ENCODE measurements at regions not wholly inside any gene's neighbourhood (a gene's known extent, or its start where the extent isn't known, plus 50 kb on each side); places are given as distances from the start of the nearest gene placed in this dataset.

DNA sequence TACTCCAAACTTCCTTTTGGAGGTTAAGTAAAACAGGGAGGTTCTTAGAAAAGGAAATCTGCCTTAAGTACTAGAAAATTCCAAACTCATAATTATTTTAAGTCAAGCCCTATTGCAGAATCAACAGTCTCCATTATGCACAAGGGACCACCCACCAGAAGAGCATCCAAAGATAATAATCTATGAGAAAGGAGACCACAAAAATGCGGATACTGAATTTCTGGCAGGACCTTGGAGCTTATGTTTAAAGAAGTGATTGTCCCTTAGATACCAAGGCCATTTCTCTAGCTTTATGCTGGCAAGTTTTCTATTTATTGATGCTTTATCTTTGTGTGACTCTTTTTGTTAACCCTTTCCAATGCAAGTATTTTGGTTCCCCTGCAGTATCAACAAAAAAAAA, 404.0 kb upstream of the MMADHC start:
- Mint-ChIP-seq H3K4me3 (no peak overlapping the region), H3K36me3 (ENCODE audit: low read depth) (no peaks in the 10 kb centered on the region), H3K27ac (no peak overlapping the region), H3K27me3 (no peaks in the 10 kb centered on the region), H3K9me3 (no peaks in the 10 kb centered on the region), H3K4me1 (ENCODE audit: low read depth) (no peaks in the 10 kb centered on the region)
- H3K27ac ChIP-seq (ENCODE audit: low read depth in 1 of 2, low read length in 2 of 2): no peak overlapping the region
- H3K4me3 ChIP-seq (ENCODE audit: low read length): no peak overlapping the region
- POLR2A ChIA-PET: interaction anchor here (0.6 kb wide), 1 partner anchor 55 kb away, joined by 3 read pairs; no protein-coding TSS in a partner anchor
- DNase-seq (no peak), ATAC-seq (ENCODE audit: poor library complexity) (no peak)
- H3K36me3 ChIP-seq (ENCODE audit: insufficient read depth, low read length): no peaks in the 10 kb centered on the region
- no peaks in the 10 kb centered on the region for H3K27me3 ChIP-seq (ENCODE audit: control insufficient read depth in 1 of 2, insufficient read depth in 2 of 2, low read length in 2 of 2)
- TF ChIP-seq, protein P1, sequence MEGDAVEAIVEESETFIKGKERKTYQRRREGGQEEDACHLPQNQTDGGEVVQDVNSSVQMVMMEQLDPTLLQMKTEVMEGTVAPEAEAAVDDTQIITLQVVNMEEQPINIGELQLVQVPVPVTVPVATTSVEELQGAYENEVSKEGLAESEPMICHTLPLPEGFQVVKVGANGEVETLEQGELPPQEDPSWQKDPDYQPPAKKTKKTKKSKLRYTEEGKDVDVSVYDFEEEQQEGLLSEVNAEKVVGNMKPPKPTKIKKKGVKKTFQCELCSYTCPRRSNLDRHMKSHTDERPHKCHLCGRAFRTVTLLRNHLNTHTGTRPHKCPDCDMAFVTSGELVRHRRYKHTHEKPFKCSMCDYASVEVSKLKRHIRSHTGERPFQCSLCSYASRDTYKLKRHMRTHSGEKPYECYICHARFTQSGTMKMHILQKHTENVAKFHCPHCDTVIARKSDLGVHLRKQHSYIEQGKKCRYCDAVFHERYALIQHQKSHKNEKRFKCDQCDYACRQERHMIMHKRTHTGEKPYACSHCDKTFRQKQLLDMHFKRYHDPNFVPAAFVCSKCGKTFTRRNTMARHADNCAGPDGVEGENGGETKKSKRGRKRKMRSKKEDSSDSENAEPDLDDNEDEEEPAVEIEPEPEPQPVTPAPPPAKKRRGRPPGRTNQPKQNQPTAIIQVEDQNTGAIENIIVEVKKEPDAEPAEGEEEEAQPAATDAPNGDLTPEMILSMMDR (IDR thresholded peaks at IDR 0.05): no peak
- CTCF ChIA-PET: no interaction called here
- H3K4me1 ChIP-seq (ENCODE audit: insufficient read depth, low read length): no peaks in the 10 kb centered on the region
- intact Hi-C loops (cut with DNase I, micrococcal nuclease): no loop called here
- H3K9me3 ChIP-seq (ENCODE audit: control insufficient read depth in 1 of 2, insufficient read depth in 1 of 2, low read length in 2 of 2): no peaks in the 10 kb centered on the region

DNA sequence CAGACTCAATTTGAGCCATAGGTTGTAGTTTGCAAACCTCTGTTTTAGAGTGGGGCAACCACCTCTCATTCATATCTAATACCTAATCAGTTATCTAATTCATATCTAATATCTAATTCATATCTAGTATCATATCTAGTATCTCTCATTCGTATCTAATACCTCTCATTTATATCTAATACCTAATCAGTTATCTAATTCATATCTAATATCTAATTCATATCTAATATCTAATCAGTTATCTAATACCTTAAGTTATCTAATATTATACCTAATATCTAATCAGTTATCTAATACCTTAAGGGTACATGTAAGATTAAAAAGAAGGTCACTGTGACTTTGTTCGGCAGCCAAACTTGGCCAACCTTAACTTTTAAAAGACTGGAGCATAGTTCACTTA, 403.4 kb upstream of the MMADHC start:
- DNase-seq (no peak), ATAC-seq (ENCODE audit: poor library complexity) (no peak)
- Histone ChIP-seq H3K4me1 (ENCODE audit: insufficient read depth, low read length) (no peaks in the 10 kb centered on the region), H3K27me3 (ENCODE audit: control insufficient read depth in 1 of 2, insufficient read depth in 2 of 2, low read length in 2 of 2) (no peaks in the 10 kb centered on the region), H3K36me3 (ENCODE audit: insufficient read depth, low read length) (no peaks in the 10 kb centered on the region), H3K4me3 (ENCODE audit: low read length) (no peak overlapping the region), H3K9me3 (ENCODE audit: control insufficient read depth in 1 of 2, insufficient read depth in 1 of 2, low read length in 2 of 2) (no peaks in the 10 kb centered on the region), H3K27ac (ENCODE audit: low read depth in 1 of 2, low read length in 2 of 2) (no peak overlapping the region)
- H3K27ac Mint-ChIP-seq: no peak overlapping the region
- no peak overlapping the region for H3K4me3 Mint-ChIP-seq
- H3K4me1 Mint-ChIP-seq (ENCODE audit: low read depth): no peaks in the 10 kb centered on the region
- no peaks in the 10 kb centered on the region for H3K27me3 Mint-ChIP-seq
- H3K36me3 Mint-ChIP-seq (ENCODE audit: low read depth): no peaks in the 10 kb centered on the region
- intact Hi-C loops (cut with DNase I, micrococcal nuclease): no loop called here
- TF ChIP-seq, protein P1 (IDR thresholded peaks at IDR 0.05): no peak
- ChIA-PET POLR2A (no interaction called here), CTCF (no interaction called here)
- H3K9me3 Mint-ChIP-seq: peaks cover 2% of the 10 kb centered on the region

- Histone ChIP-seq H3K9me3 (ENCODE audit: control insufficient read depth in 1 of 2, insufficient read depth in 1 of 2, low read length in 2 of 2) (no peaks in the 10 kb centered on the region), H3K27me3 (ENCODE audit: control insufficient read depth in 1 of 2, insufficient read depth in 2 of 2, low read length in 2 of 2) (no peaks in the 10 kb centered on the region), H3K4me3 (ENCODE audit: low read length) (no peak overlapping the region), H3K27ac (ENCODE audit: low read depth in 1 of 2, low read length in 2 of 2) (no peak overlapping the region), H3K4me1 (ENCODE audit: insufficient read depth, low read length) (no peaks in the 10 kb centered on the region), H3K36me3 (ENCODE audit: insufficient read depth, low read length) (no peaks in the 10 kb centered on the region)
- Mint-ChIP-seq H3K27ac (no peak overlapping the region), H3K4me1 (ENCODE audit: low read depth) (no peaks in the 10 kb centered on the region), H3K27me3 (no peaks in the 10 kb centered on the region), H3K4me3 (no peak overlapping the region), H3K36me3 (ENCODE audit: low read depth) (no peaks in the 10 kb centered on the region), H3K9me3 (peaks cover 2% of the 10 kb centered on the region)
- intact Hi-C loops (cut with DNase I, micrococcal nuclease): no loop called here
- ATAC-seq (ENCODE audit: poor library complexity): no peak
- TF ChIP-seq, protein P1 (IDR thresholded peaks at IDR 0.05): no peak
- ChIA-PET POLR2A (no interaction called here), CTCF (no interaction called here)
- no peak for DNase-seq
Measured at GRCh38 chr2:149989447-149990063, 402.0 kb upstream of the MMADHC start.

Data from CD4-positive, alpha-beta T cell (primary cell).